Endothelial cell (in vitro differentiated cells): ENCODE measurements at regions not wholly inside any gene's neighbourhood (a gene's known extent, or its start where the extent isn't known, plus 50 kb on each side); places are given as distances from the start of the nearest gene placed in this dataset.

Experiments used
- DNase-seq: peaks from one replicate; pipeline ENCODE4 v3.0.0; 2021; ENCODE audit warnings: low spot score
- H3K27ac Mint-ChIP-seq: one replicate; pipeline ENCODE4 v1.8.0; 2021; ENCODE audit warnings: mixed read lengths, inconsistent platforms; ENCODE audit not compliant: unreplicated experiment
- H3K27me3 Mint-ChIP-seq: one replicate; pipeline ENCODE4 v1.8.0; 2021; ENCODE audit warnings: mild to moderate bottlenecking, moderate library complexity, mixed read lengths, inconsistent platforms; ENCODE audit not compliant: unreplicated experiment
- H3K36me3 Mint-ChIP-seq: one replicate; pipeline ENCODE4 v1.8.0; 2021; ENCODE audit warnings: mild to moderate bottlenecking, low read depth, mixed read lengths, inconsistent platforms; ENCODE audit not compliant: unreplicated experiment
- H3K4me1 Mint-ChIP-seq: one replicate; pipeline ENCODE4 v1.8.0; 2021; ENCODE audit warnings: mild to moderate bottlenecking, mixed read lengths, inconsistent platforms; ENCODE audit not compliant: unreplicated experiment
- H3K4me3 Mint-ChIP-seq: one replicate; pipeline ENCODE4 v1.8.0; 2021; ENCODE audit warnings: mild to moderate bottlenecking, mixed read lengths, inconsistent platforms; ENCODE audit not compliant: unreplicated experiment
- H3K9me3 Mint-ChIP-seq: one replicate; pipeline ENCODE4 v1.8.0; 2021; ENCODE audit warnings: mixed read lengths, inconsistent platforms; ENCODE audit not compliant: unreplicated experiment
- TF ChIP-seq, protein P1 (sequence below): fragments of 200-600 bp; sonication (generic); IDR thresholded peaks from one replicate; pipeline ENCODE4 v1.5.0; 2021; ENCODE audit warnings: antibody characterized with exemption; ENCODE audit not compliant: unreplicated experiment

DNA sequence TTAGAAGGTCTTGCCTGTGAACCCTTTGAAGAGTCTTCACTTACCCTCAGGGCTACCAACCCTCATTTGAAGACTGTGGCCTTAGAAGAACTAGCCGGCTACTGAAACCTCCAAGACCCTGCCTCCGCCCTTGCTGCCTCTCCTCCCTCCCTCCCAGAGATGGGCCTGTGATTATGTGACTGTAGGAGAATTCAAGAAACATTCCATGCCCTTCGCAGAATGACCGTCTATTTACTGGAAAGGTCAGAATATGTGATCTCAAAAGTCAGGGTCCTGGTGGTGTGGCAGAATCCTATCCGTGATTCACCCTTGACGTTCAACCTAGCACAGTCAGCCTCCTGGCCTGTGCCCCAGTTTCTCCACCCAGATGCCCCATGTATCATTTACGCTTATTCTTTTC, 109.6 kb downstream of the CTNND1 start:
- H3K36me3 Mint-ChIP-seq: no peaks in the 10 kb centered on the region
- no peaks in the 10 kb centered on the region for H3K4me1 Mint-ChIP-seq
- no peak for DNase-seq
- TF ChIP-seq, protein P1, sequence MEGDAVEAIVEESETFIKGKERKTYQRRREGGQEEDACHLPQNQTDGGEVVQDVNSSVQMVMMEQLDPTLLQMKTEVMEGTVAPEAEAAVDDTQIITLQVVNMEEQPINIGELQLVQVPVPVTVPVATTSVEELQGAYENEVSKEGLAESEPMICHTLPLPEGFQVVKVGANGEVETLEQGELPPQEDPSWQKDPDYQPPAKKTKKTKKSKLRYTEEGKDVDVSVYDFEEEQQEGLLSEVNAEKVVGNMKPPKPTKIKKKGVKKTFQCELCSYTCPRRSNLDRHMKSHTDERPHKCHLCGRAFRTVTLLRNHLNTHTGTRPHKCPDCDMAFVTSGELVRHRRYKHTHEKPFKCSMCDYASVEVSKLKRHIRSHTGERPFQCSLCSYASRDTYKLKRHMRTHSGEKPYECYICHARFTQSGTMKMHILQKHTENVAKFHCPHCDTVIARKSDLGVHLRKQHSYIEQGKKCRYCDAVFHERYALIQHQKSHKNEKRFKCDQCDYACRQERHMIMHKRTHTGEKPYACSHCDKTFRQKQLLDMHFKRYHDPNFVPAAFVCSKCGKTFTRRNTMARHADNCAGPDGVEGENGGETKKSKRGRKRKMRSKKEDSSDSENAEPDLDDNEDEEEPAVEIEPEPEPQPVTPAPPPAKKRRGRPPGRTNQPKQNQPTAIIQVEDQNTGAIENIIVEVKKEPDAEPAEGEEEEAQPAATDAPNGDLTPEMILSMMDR: no peak
- no peak overlapping the region for H3K27ac Mint-ChIP-seq
- H3K4me3 Mint-ChIP-seq: no peak overlapping the region
- no peaks in the 10 kb centered on the region for H3K9me3 Mint-ChIP-seq
- peaks cover 2% of the 10 kb centered on the region for H3K27me3 Mint-ChIP-seq

DNA sequence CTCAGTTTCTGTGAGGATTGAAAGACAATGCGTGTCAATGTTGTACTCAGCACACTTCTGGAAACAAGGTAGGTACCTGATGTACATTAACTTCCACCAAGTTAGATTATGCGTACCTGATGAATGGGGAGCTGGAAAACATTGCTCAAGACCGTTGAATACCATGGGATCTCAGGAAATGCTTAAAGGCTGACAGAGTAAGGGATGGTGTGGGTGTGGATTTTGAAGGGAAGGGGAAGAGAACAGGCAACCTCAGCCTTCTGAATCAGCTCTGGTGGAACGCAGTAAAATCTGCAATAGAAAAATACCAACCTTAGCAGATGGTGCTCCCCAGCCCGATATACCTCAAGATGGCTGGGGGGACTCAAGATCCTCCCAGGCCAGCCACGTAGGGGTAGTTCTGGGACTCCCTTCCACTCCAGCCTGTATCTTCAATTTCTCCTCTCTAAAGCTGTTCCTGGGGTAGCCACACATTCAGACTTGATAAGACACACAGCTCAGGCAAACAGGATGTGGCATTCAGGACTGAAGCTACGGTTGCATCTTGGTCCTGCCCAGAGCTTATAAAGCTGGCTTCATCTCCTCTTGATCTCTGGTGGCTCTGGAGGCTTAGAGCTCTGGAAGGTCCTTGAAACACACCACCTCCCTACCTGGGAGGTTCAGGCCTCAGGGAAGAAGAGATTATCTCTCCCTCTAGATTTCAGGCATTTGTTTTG, 111.8 kb downstream of the CTNND1 start:
- H3K4me3 Mint-ChIP-seq: no peak overlapping the region
- H3K27ac Mint-ChIP-seq: no peak overlapping the region
- H3K4me1 Mint-ChIP-seq: no peaks in the 10 kb centered on the region
- TF ChIP-seq, protein P1: no peak
- no peaks in the 10 kb centered on the region for H3K27me3 Mint-ChIP-seq
- H3K36me3 Mint-ChIP-seq: no peaks in the 10 kb centered on the region
- H3K9me3 Mint-ChIP-seq: no peaks in the 10 kb centered on the region
- no peak for DNase-seq

DNA sequence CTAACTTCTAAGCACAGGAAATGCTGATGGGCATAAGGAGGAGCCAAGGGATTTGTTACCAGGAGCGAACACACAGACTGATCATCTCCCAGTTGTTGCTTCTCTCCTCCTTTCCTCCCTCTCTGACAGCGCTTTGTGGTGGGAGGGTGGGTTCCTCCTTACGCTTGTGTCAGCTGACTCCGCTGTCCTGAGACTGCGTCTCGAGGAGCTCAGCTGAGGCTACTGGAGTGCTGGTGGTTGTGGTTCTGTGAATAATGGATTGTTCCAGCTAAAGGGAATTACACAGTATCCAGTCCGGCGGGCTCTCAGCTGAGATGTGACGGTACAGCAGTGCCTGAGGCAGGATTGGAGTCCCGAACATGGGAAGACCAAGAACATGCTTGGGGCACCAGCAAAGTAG, 113.4 kb downstream of the CTNND1 start:
- H3K36me3 Mint-ChIP-seq: no peaks in the 10 kb centered on the region
- H3K9me3 Mint-ChIP-seq: no peaks in the 10 kb centered on the region
- no peak for DNase-seq

DNA sequence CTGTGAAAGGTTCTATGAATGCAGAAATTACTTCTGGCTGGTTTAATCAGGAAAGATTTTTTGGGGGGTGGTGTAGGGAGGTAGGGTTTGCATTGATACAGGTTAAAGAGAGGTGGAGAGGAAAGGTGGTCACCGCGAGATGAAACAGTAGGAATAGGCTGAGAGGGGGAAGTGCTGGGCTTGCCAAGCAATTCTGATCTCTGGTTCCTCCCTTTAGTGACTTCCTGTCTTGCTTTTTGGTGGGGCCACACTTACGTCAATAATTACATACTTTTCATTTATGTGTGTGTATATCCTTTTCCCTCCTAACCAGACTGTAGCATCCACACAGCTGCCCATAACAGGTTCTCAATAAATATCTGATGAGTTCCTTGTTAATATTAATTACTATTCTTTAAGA, 120.0 kb downstream of the CTNND1 start:
- no peak for DNase-seq
- no peak overlapping the region for H3K27ac Mint-ChIP-seq
- no peaks in the 10 kb centered on the region for H3K27me3 Mint-ChIP-seq
- no peak overlapping the region for H3K4me3 Mint-ChIP-seq
- no peaks in the 10 kb centered on the region for H3K36me3 Mint-ChIP-seq
- H3K4me1 Mint-ChIP-seq: no peaks in the 10 kb centered on the region
- TF ChIP-seq, protein P1: no peak
- H3K9me3 Mint-ChIP-seq: no peaks in the 10 kb centered on the region

More for the DNA sequence above, 113.4 kb downstream of the CTNND1 start:
- TF ChIP-seq, protein P1: no peak
- Mint-ChIP-seq H3K27ac (no peak overlapping the region), H3K4me1 (no peaks in the 10 kb centered on the region), H3K27me3 (no peaks in the 10 kb centered on the region), H3K4me3 (no peak overlapping the region)

DNA sequence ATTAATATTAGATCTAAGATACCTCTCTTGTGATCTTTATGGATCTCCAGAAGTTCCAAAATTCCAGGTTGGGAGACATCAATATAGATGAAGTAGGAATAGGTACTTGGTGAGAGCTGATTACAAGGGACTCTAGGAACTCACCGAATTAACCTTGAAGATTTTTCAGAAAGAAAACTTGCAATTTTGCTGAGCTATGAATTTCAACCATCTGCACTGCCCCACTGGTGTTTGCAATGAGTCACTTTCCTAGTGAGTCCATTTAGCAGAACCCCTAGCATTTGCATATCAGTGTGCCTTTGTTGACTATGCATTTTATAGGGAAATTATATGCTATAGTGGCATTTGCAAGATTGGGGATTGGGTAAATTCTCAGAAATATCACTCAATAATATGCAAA, 122.0 kb downstream of the CTNND1 start:
- Mint-ChIP-seq H3K4me1 (no peaks in the 10 kb centered on the region), H3K4me3 (no peak overlapping the region), H3K27me3 (no peaks in the 10 kb centered on the region)

More for the DNA sequence above, 122.0 kb downstream of the CTNND1 start:
- Mint-ChIP-seq H3K9me3 (no peaks in the 10 kb centered on the region), H3K36me3 (no peaks in the 10 kb centered on the region), H3K27ac (no peak overlapping the region)
- TF ChIP-seq, protein P1: no peak
- no peak for DNase-seq
